Sigmoid colon (tissue), 6 donors: ENCODE measurements at regions not wholly inside any gene's neighbourhood (a gene's known extent, or its start where the extent isn't known, plus 50 kb on each side); places are given as distances from the start of the nearest gene placed in this dataset.

Source experiments
- DNase-seq: peaks from one replicate; pipeline ENCODE4 v3.0.0-alpha.2; 2019
- H3K27ac ChIP-seq, 4 donors: fragments of 200-600 bp; sonication (generic); one replicate each; pipeline ENCODE4 v1.5.1; 2016 to 2019; ENCODE audit warnings: mild to moderate bottlenecking in 1 of 4
- H3K27me3 ChIP-seq, 3 donors: fragments of 200-600 bp; sonication (generic); one replicate each; pipeline ENCODE4 v1.5.1; 2019; ENCODE audit warnings: mild to moderate bottlenecking in 1 of 3
- H3K36me3 ChIP-seq, 4 donors: fragments of 200-600 bp; sonication (generic); one replicate each; pipeline ENCODE4 v1.5.1; 2016 to 2019
- H3K4me1 ChIP-seq, 4 donors: fragments of 200-600 bp; sonication (generic); one replicate each; pipeline ENCODE4 v1.5.1; 2017 to 2019
- H3K4me3 ChIP-seq, 4 donors: fragments of 200-600 bp; sonication (generic); one replicate each; pipeline ENCODE4 v1.5.1; 2017 to 2019; ENCODE audit warnings: mild to moderate bottlenecking in 2 of 4, moderate library complexity in 1 of 4
- H3K9me3 ChIP-seq, 4 donors: fragments of 200-600 bp in 3 of 4; sonication (generic) in 3 of 4; one replicate each; pipeline versions ENCODE4 v1.5.1 to v1.6.1; 2013 to 2019
- CTCF ChIP-seq, 4 experiments: fragments of 450-650 bp in 3 of 4; fragments of 200-600 bp in 1 of 4; IDR thresholded peaks; one replicate each; pipeline ENCODE4 v1.5.1; 2016 to 2019; ENCODE audit warnings: antibody characterized with exemption in 4 of 4, mild to moderate bottlenecking in 3 of 4, moderate library complexity in 2 of 4
- EP300 ChIP-seq, 4 donors: sonication (generic); formaldehyde crosslinking; IDR thresholded peaks; one replicate each; pipeline ENCODE4 v1.6.1; 2017; ENCODE audit warnings: antibody characterized with exemption in 4 of 4
- POLR2A ChIP-seq, 2 donors: fragments of 450-650 bp; IDR thresholded peaks; one replicate each; pipeline ENCODE4 v1.6.1; 2016; ENCODE audit warnings: antibody characterized with exemption in 2 of 2, mild to moderate bottlenecking in 2 of 2, moderate library complexity in 2 of 2
- POLR2AphosphoS5 ChIP-seq, 4 donors: sonication (generic); formaldehyde crosslinking; IDR thresholded peaks; one replicate each; pipeline ENCODE4 v1.6.1; 2017; ENCODE audit warnings: antibody characterized with exemption in 4 of 4
- WGBS, 2 donors: extraction: QIAGEN DNeasy Blood & Tissue Kit; methylation state at CpG; one replicate each; pipeline ENCODE4 v1.1.7; 2013; 5-methylcytosine and 5-hydroxymethylcytosine counted together
- intact Hi-C: fragments of 100-400 bp; cut with DNase I; formaldehyde crosslinking; loops from one replicate; pipeline ENCODE4 v1.15.1; 2023
- donor health status: healthy with polysubstance abuse.
- donor health status: healthy.

GRCh38 chrX:124209792-124210576 lies 122.5 kb upstream of the TEX13D start:
- H3K4me1 ChIP-seq, result no peaks in the 10 kb centered on the region
- H3K36me3 ChIP-seq, result no peaks in the 10 kb centered on the region
- WGBS, 2 donors, result 63 to 73% methylated on average over 6 of the region's 6 CpGs
- no peaks in the 10 kb centered on the region for H3K9me3 ChIP-seq
- DNase-seq, result no peak
- no peak overlapping the region for H3K27ac ChIP-seq
- no peaks in the 10 kb centered on the region for H3K27me3 ChIP-seq
- intact Hi-C loops, result no loop called here
- TF ChIP-seq POLR2AphosphoS5 (IDR thresholded peaks at IDR 0.05) (no peak), CTCF (IDR thresholded peaks at IDR 0.05) (no peak), POLR2A (IDR thresholded peaks at IDR 0.05) (no peak), EP300 (IDR thresholded peaks at IDR 0.05) (no peak)
- no peak overlapping the region for H3K4me3 ChIP-seq

GRCh38 chrX:124211312-124211942 lies 121.0 kb upstream of the TEX13D start:
- Histone ChIP-seq H3K27me3 (no peaks in the 10 kb centered on the region), H3K27ac (no peak overlapping the region), H3K9me3 (no peaks in the 10 kb centered on the region), H3K4me3 (no peak overlapping the region), H3K4me1 (no peaks in the 10 kb centered on the region), H3K36me3 (no peaks in the 10 kb centered on the region)
- WGBS, 2 donors, result 52 to 69% methylated on average over 3 of the region's 3 CpGs
- TF ChIP-seq EP300 (IDR thresholded peaks at IDR 0.05), result no peak
- no peak for TF ChIP-seq POLR2AphosphoS5 (IDR thresholded peaks at IDR 0.05)
- peak; percentile 15 to 36 (median 30) for TF ChIP-seq CTCF (IDR thresholded peaks at IDR 0.05)
- no peak for DNase-seq
- intact Hi-C loops, result no loop called here

- H3K27me3 ChIP-seq, result no peaks in the 10 kb centered on the region
- WGBS, 2 donors, result 45 to 67% methylated on average over 3 of the region's 3 CpGs
- H3K4me3 ChIP-seq, result no peak overlapping the region
- DNase-seq, result no peak
- TF ChIP-seq POLR2AphosphoS5 (IDR thresholded peaks at IDR 0.05) (no peak), CTCF (IDR thresholded peaks at IDR 0.05) (no peak), POLR2A (IDR thresholded peaks at IDR 0.05) (no peak), EP300 (IDR thresholded peaks at IDR 0.05) (no peak)
- no peaks in the 10 kb centered on the region for H3K9me3 ChIP-seq
- H3K36me3 ChIP-seq, result no peaks in the 10 kb centered on the region
- H3K27ac ChIP-seq, result no peak overlapping the region
- intact Hi-C loops, result no loop called here
- no peaks in the 10 kb centered on the region for H3K4me1 ChIP-seq
Observed at GRCh38 chrX:124212622-124213021, 119.8 kb upstream of the TEX13D start.

GRCh38 chrX:124215786-124216185 lies 116.7 kb upstream of the TEX13D start:
- WGBS, 2 donors, result 91% methylated on average over 4 of the region's 4 CpGs
- no peak overlapping the region for H3K27ac ChIP-seq
- no peaks in the 10 kb centered on the region for H3K9me3 ChIP-seq
- H3K36me3 ChIP-seq, result no peaks in the 10 kb centered on the region
- no peak overlapping the region for H3K4me3 ChIP-seq
- no peak for DNase-seq
- no peaks in the 10 kb centered on the region for H3K27me3 ChIP-seq
- intact Hi-C loops, result no loop called here
- no peaks in the 10 kb centered on the region for H3K4me1 ChIP-seq
- no peak for TF ChIP-seq POLR2A (IDR thresholded peaks at IDR 0.05)

- Histone ChIP-seq H3K4me3 (no peak overlapping the region), H3K27ac (no peak overlapping the region), H3K9me3 (no peaks in the 10 kb centered on the region), H3K4me1 (no peaks in the 10 kb centered on the region), H3K27me3 (no peaks in the 10 kb centered on the region), H3K36me3 (no peaks in the 10 kb centered on the region)
- no peak for DNase-seq
- intact Hi-C loops, result no loop called here
- TF ChIP-seq POLR2A (IDR thresholded peaks at IDR 0.05), result no peak
- TF ChIP-seq POLR2AphosphoS5 (IDR thresholded peaks at IDR 0.05), result no peak
- no peak for TF ChIP-seq CTCF (IDR thresholded peaks at IDR 0.05)
- no peak for TF ChIP-seq EP300 (IDR thresholded peaks at IDR 0.05)
- 71 to 77% methylated on average over 8 of the region's 8 CpGs for WGBS, 2 donors
Observed at GRCh38 chrX:124216396-124217115, 115.9 kb upstream of the TEX13D start.
